ENCODE measurements at regions not wholly inside any gene's neighbourhood (a gene's known extent, or its start where the extent isn't known, plus 50 kb on each side); places are given as distances from the start of the nearest gene placed in this dataset.
"Not testable (repeated sequence)": the region's sequence is repeated elsewhere in the genome, so short reads cannot be mapped to it uniquely, and the experiment has no call there.

DNA sequence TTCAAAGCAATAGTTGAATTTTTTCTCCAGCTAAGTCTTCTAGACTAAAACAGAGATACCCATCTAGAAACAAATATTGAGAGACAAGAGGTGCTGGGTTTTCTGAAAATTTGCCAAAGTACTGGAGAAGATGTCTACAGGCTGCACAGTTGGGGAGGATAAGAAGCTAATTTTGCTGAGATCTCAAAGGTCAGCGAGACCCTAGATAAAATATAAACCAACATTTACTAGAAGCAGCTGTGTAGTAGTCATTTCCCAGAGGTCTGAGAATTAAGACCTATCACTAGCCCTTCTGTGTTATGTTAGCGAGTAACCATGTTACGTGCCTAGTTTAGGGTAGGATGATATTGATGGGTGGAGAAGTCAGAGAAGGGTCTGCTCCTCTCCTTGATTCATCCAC is 208.5 kb upstream of the TNC start:
- DNase-seq, result no peak

DNA sequence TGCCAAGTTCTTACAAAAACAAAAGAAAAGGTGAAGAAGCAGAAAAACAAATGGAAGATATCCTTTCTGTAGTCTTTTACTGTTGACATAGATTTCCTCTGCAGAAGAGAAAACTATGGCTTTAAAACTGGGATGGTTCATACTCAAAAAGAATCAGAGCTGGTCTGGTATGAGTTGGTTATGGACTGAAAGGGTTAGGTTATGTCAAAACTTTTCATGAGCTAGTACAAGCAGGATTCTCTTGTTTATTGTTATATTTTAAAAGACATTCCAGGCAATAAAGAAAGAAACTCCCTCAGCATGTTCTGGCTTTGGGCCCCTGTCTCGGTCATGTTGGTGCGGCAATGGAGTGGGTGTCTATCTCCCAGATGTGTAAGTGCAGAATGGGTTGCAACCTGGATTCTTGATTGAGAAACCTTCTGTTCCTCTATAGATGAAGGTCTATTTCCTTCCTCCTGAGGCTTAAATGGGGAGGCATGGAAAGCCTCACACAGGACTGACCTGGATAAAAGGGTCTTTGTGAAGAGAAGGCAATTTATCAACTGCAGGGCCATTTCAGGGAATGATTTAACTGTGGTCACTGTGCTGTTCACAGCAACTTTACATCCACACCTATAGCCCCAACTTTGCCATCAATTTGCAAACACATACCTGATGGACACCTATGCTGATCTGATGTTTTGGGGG is 209.6 kb upstream of the TNC start:
- peak; percentile 21 for DNase-seq

DNA sequence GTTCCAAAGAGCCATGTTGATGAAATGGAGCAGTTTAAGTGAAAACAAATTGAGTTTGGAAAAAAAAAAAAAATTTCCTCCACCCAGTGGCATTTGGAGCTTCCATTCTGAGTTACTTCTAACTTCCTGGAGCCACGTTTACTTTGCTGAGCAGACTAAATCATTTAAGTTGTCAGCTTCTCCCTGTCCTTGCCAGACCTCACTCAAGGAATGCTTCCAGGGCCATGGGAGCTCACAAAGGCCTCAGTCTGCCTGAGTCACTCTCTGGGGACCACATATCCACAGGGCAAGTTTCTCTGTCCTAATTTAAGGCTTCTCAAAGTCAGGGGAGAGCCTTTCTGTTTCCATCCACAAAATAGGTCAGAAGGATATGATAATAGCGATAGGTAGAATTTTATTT is 210.3 kb upstream of the TNC start:
- DNase-seq, result no peak

DNA sequence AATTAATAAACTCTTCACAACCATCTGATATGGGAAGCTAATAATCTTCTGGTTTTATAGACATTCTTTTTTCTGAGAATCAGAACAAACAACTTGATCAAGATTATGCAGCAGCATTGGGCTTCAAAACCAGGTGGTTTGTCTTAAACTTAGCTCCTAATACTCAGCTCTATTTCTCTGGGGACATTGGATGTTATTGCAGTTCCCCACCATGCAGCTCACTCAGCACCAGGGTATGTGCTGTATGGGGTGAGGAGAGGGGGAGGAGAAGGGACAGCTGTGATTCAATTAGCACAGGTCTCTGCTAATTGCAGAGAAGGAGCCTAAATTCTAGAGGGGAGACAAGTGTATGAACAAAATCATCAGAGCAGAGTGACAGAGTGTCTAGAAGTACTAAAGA is 210.7 kb upstream of the TNC start:
- DNase-seq, result no peak

DNA sequence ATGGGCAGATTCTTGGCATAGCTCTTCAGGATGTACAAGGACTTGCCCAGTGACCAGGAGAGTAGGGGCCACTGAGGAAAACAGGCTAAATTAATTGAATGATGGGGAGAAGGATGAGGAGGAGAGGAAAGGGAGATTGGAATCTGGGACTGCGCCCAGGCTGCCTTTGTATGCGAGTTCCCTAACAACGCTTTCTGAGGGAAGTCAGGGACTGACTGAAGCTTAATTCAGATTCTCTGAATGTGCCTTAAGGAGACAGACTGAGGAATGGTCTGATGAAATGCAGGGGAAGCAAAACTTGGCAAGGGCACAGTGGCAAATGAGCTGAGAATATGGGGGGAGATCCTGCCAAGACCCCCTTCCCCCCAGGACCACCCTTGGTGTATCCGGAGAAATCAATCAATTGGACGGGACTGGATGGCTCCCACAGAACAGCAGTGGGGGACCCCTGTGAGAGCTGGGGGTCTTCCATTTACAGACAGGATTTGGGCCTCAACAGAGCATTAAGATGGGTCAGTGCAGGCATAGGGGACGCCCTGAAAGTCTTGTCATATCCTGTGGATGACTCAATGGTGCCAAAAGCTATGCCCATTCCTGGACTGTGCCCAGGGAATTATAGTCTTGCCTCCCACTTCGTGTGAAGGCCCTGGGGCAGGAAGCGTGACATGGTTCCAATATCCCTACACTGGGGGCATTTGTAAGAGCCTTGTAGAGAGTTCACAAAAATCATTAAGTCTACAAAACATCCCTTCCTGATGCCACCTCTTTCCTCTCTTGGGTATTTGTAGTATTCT is 215.5 kb upstream of the TNC start:
- no peak for DNase-seq

DNA sequence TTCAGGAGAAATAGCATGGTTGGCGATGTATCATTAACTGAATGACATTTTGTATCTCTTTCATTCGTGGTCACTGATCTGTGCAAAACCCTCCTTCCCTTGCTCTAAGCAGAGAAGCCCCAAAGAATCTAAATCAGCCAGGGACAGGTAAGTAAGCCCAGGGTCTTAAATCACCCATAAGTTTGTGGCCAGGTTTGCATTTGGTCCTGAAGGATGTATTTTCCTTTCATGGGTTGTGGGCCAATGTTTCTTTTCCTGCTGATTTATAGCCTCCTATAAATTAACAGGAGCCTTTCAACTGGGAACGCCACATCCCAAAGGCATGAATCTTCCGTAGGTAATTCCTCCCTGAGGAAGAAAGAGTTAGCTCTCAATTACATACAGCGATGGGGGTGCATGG is 217.5 kb upstream of the TNC start:
- no peak for DNase-seq

DNA sequence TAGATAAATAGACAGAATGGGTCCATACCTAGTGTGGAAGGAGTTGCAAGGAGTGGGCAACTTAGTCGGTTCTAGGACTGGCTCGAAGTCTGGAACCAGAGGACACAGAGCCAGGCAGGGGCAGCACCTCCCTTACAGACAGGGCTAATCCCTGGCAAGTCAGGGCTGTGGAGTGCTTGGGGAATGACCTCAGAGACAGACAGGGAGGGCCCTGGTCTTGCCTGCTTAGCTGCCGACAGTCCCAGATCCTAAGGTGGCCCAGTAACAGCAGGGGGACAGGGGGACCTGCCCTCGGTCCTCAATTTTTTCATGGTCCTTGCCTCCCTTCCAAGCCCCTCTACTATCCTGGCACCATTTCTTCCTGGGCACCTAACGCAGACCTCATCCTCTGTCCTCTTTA is 222.4 kb upstream of the TNC start:
- no peak for DNase-seq

DNA sequence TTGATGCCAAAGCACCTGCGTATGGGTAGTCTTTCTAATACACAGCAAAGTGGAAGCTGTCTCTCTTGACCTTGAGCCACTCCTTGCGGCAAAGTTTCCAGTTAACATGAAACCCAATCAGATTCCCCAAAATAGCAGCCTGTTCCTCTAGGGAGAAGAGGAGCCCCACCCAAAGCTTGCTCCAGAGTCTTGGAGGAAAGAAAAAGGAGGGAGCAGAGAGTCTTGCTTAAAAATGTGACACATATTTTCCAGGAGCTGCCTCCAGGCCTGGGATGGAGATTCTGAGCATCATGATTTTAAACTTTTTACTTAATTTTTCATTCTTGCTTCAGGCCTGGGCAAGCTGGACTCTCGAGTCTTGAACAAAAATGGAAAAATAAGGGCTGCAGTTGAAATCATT is 223.5 kb upstream of the TNC start:
- peak; percentile 41 for DNase-seq

DNA sequence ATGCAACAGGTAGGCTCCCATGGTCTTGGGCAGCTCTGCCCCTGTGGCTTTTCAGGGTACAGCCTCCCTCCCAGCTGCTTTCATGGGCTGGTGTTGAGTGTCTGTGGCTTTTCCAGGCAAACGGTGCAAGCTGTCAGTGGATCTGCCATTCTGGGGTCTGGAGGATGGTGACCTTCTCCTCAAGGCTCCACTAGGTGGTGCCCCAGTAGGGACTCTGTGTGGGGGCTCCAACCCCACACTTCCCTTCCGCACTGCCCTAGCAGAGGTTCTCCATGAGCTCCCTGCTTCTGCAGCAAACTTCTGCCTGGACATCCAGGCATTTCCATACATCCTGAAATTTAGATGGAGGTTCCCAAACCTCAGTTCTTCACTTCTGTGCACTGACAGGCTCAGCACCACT is 229.8 kb upstream of the TNC start:
- not testable (repeated sequence) for DNase-seq

DNA sequence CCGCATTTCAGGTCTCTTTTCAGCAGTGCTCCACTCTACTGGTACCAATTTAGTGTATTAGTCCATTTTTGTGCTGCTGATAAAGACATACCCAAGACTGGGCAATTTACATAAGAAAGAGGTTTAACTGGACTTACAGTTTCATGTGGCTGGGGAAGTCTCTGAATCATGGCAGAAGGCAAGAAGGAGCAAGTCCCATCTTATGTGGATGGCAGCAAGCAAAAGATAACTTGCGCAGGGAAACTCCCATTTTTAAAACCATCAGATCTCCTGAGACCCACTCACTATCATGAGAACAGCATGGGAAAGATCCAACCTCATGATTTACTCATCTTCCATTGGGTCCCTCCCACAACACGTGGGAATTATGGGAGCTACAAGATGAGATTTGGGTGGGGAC is 231.0 kb upstream of the TNC start:
- DNase-seq, result not testable (repeated sequence)

DNA sequence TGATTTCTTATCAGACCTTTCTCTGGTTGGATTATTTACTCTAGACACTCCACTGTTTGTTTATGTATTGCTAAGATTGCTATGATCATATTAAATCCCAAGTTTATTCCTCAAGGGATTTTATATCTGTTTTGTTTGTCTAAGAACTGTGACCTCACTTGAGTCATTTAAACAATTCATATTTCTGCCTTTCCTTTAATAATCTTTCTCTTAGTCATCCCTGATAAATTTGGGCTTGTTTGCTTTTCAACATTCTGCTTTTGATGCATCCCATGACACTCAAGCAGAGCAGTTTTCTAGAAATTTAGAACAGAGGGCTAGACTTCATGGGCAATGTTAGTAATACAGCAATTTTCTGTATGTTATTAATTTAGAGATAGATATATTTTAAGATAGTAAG is 231.6 kb upstream of the TNC start:
- DNase-seq, result no peak

DNA sequence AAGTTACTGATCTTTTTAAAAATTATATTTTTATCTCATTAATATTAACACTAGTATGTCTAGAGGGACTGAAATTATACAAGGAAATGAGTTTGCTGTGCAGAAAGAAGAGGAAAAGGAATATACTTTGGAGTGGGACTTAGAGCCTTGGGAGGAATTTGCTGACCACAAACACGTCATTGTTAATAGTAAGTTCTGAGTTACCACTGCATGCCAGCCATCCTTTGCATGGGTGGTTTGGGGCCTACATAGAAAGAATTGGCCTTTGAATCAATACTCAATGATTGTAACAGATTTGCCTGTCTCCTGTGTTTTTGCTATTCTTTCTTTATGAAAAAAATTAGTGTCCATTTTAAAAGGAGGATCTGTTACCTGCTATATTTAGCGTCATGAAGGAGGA is 232.6 kb upstream of the TNC start:
- DNase-seq, result no peak

DNA sequence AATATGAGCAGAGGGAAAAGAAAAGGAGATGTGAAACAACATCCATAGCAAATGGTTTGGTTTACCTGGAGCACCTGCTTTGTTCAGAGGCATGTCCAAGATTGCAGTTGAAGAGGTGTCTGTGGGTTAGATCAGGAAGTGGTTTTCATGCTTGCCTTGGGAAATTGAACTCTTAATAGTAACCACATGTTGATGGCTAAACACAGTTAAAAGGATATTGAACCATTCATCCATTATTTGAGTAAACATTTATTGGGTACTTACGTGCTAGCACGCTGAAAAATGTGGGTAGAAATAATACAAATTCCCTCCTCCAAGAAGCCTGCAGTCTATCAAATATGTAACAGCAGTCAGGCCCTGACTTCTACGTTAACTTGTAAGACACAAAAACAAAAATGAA is 235.7 kb upstream of the TNC start:
- no peak for DNase-seq

DNA sequence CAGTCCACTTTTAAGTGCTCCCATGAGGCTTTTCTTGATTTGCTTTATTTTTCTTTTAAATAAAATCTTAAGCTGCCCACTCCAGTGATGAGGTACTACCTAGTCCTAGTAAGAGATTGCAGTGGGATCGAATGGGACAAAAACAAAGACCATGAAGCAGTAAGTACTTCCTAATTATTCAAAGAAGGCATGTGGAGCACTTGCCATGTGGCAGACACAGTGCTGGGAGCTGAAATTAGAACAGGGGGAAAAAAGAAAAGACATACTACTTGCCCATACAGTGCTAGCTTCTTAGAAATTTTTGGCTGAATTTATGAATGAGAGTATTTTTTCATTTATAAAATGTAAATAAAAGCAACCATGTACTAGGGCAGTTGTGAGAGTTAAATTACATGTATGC is 239.9 kb upstream of the TNC start:
- no peak for DNase-seq

DNA sequence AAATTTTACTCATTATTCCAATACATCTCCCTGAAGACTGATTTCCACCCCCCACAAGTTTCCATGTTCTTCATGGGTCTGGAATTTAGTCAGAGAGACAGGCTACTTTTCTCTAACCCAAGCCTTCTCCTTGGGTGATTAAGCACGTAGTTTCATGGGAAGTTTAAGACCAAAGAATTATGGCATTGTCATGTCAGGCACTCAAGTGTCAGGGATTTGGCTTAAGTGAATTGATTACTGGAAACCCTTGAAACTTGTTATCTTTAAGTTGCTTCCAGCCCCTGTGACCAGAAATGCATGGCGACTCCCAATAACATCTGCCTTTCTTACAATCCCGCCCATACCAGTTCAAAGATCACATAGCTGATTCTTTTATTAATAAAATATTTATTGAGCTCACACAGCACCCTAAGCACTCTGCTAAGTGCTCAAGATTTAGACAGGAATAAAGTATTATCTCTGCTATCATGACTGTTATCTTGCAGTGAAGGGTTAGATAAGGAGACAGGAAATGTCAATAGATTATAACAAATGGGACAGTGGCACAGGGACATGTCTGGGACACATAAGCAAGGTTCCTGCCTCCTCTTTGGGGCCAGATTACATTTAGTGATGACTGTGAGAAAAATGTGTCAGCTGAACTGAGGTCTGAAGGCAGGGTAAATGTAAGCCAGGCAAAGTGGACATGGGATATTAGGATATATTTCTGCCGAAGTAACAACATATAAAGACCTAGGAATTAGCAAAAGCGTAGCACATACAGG is 241.2 kb upstream of the TNC start:
- no peak for DNase-seq

DNA sequence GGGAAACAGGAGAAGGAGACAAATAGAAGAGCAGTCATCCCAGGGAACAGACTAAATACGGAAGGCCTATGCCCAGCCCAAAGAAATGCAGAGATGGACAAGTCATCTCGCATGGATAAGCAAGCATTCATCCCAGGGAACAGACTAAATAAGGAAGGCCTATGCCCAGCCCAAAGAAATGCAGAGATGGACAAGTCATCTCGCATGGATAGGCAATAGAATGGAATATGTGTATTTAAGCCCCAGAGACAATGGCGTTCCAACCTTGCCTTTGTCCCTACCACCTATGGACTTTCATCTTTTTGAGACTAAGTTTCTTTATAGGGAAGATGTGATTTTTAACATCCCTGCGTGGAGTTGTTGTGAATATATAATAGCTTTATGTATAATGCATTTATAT is 242.2 kb upstream of the TNC start:
- DNase-seq, result no peak

DNA sequence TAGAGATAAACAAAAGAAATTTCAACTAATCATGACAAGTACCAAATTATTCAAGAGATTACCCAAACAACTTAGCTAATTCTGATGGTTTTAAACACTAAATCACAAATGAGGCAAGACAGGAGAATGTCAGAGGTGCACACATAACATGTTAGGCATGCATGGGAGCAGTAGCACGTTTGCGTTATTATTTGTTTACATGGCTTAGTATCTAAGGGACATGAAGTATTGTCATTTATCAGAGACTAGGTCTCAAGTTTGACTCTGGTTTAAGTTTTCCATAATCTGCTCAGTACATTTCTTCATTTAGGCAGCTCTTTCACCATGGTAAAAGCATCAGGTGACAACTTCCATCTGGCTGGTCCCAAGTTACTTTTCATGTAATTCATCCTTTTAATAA is 244.1 kb upstream of the TNC start:
- no peak for DNase-seq

DNA sequence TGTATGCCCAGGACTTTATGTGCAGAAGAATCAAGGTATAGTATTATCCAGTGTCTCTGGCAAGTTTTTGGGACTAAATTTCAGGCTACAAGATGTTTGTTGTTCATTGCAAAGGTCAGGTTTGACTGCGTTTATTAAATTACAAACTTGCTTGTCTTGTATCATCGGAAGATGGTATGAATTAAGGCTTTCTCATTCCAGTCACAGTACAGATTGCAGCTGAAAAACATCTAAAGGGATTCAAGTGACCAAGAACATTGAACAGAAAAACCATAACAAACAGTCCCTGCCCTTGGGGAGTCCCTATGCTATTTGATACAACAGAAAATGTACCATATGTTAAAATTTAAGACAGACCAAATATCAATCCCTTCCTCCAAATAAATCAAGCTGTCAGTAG is 244.7 kb upstream of the TNC start:
- DNase-seq, result no peak

DNA sequence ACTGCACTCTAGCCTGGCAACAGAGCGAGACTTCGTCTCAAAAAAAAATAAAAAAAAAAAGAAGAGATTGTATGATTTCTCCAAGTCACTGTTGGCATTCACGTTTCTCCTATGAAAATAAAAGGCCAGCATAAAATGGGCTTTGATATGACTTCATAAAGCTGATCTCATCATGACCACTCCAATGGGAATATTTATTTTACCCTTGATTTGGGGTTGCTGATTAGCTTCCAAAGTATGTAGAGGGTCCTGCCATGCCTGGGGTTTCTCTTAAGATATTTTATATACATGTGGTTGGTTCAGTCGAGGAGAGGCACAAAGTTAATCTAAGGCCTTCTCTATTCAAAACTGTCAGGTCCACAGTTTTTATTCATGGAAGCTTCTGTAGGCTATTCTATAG is 247.0 kb upstream of the TNC start:
- DNase-seq, result no peak

DNA sequence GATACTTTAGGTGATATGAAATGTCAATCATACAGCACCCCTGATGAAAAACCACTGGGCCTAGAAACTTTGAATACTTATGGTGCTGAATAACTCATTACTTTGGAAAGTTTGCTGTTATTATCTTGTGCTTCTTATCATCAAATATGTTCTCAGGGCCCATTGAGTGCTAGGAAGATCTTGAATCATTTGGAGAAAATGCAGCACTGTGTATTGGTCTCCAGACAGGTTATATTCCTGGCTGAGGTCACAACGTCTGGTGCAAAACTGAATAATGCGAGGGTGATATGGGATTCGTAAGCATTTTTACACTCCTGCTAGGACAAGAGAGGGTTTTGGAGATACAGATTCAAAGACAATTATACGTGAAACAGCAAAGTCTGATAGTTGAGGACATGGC is 249.4 kb upstream of the TNC start:
- no peak for DNase-seq

DNA sequence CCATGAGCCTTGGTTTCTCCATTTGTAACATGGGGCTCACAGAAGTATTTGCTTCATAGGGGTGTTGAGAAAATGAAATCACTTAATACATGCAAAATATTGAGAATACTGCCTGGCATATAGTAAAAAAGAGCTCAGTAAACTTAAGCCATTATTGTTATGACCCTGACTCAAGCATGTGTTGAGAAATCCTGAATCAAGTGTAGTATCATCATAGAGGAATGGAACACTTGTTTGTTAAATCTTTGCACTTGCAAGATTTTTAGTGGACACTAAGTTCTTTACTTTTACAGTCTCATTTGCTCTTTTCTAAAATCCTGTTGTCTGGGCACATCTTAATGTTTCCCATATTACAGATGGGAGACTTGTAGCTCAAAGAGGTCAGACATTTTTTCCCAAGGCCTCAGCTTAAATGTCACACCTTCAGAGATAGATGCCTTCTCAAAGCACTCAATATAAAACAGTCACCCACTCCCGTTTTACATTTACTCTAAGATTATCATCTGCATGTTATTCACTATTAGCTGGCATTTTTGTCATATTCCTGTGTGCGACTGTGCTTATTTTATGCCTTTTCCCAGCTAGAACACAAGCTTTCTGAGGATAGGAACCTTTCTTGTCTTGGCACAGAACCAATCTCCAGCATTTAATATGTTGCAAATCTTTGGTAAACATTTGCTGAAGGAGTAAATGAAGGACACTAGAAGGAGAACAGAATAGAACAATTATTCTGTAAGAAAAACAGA is 250.0 kb upstream of the TNC start:
- no peak for DNase-seq

DNA sequence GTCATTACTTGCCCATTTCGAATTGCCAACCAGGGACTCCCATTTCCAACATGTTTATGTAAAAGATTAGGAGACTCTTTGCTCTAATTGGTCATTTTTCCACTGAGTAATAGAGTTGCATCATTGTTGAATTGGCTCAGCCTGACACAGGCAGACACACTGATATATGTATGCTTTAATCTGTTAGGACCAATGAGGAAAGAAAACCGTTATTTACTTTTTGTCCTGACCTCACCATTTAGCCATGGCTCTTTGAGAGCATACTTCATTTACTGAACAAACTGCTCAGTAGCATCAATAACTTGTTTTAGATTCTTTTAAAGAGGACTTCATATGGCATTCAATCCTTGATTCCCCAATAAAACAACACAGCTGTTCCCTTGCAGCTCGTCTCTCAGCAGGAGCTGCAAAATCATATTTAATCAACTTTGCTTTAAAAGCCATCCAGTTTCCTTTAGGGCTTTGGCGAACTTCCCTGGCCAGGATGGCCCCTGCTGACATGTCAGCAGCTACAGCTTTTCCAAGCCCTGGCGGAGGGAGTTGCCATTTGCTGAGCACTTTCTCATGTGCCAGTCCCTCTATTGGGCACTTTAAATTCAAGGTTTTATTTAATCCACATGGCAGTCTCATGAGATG is 251.5 kb upstream of the TNC start:
- DNase-seq, result peak; percentile 76
